ENCODE measurements at regions not wholly inside any gene's neighbourhood (a gene's known extent, or its start where the extent isn't known, plus 50 kb on each side); places are given as distances from the start of the nearest gene placed in this dataset.

DNA sequence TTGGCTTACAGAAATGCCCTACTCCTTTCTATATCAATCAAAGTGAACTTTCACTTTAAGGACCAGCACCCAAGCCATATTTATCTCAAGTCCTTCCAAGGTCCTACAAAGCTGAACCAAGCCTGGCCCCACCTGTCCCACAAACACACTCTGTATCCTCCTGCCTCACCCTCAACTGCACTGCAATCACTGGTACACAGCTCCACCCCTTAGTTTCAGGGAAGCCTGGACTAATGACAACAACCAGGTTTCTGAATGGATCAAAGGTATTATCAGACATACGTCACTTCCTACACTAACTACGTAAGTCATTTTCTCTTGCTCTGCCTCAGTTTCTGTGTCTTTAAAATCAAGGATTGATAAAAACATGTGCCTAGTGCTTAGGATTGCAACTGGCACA lies 205.6 kb upstream of the HS3ST1 start:
- TF ChIP-seq KDM1A (IDR thresholded peaks at IDR 0.05), result no peak
- TF ChIP-seq, protein P1, sequence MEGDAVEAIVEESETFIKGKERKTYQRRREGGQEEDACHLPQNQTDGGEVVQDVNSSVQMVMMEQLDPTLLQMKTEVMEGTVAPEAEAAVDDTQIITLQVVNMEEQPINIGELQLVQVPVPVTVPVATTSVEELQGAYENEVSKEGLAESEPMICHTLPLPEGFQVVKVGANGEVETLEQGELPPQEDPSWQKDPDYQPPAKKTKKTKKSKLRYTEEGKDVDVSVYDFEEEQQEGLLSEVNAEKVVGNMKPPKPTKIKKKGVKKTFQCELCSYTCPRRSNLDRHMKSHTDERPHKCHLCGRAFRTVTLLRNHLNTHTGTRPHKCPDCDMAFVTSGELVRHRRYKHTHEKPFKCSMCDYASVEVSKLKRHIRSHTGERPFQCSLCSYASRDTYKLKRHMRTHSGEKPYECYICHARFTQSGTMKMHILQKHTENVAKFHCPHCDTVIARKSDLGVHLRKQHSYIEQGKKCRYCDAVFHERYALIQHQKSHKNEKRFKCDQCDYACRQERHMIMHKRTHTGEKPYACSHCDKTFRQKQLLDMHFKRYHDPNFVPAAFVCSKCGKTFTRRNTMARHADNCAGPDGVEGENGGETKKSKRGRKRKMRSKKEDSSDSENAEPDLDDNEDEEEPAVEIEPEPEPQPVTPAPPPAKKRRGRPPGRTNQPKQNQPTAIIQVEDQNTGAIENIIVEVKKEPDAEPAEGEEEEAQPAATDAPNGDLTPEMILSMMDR (IDR thresholded peaks at IDR 0.05 in 2 of 3, conservative IDR thresholded peaks at IDR 0.05 in 1 of 3; ENCODE audit: insufficient read depth in 2 of 3, low read depth in 1 of 3, low read length in 3 of 3), result no peak
- TF ChIP-seq RFX5 (IDR thresholded peaks at IDR 0.05; ENCODE audit: low read depth, low read length), result no peak
- no peak for TF ChIP-seq ZBTB1 (CRISPR knock-in tag; IDR thresholded peaks at IDR 0.05; ENCODE audit: borderline replicate concordance, low read depth)
- no peak for TF ChIP-seq EZH2 (IDR thresholded peaks at IDR 0.05; ENCODE audit: borderline replicate concordance, low read depth, low read length)
- TF ChIP-seq MTA3 (IDR thresholded peaks at IDR 0.05; ENCODE audit: borderline replicate concordance), result no peak
- TF ChIP-seq THAP7 (CRISPR knock-in tag; IDR thresholded peaks at IDR 0.05), result no peak
- no peak for TF ChIP-seq EP300 (IDR thresholded peaks at IDR 0.05; ENCODE audit: low read length)
- TF ChIP-seq TFAP4 (CRISPR knock-in tag; IDR thresholded peaks at IDR 0.05; ENCODE audit: borderline replicate concordance), result no peak
- no peak for TF ChIP-seq BHLHE40 (IDR thresholded peaks at IDR 0.05; ENCODE audit: low read length)
- no peak for TF ChIP-seq ZFX (CRISPR knock-in tag; IDR thresholded peaks at IDR 0.05)

Measured in K562 (cell line).